Endodermal cell (in vitro differentiated cells): ENCODE measurements at regions not wholly inside any gene's neighbourhood (a gene's known extent, or its start where the extent isn't known, plus 50 kb on each side); places are given as distances from the start of the nearest gene placed in this dataset.

Source experiments
- DNase-seq: peaks from one replicate; pipeline ENCODE4 v3.0.0-alpha.2; 2017
- H3K27ac ChIP-seq: 2 replicates; pipeline ENCODE4 v1.5.1; 2013; ENCODE audit warnings: mild to moderate bottlenecking, low read depth, low read length, moderate library complexity
- H3K27me3 ChIP-seq: 2 replicates; pipeline ENCODE4 v1.6.1; 2013; ENCODE audit warnings: mild to moderate bottlenecking, low read length, moderate library complexity; ENCODE audit not compliant: insufficient read depth, control insufficient read depth, poor library complexity, severe bottlenecking
- H3K36me3 ChIP-seq: 2 replicates; pipeline ENCODE4 v1.7.0; 2013; ENCODE audit warnings: mild to moderate bottlenecking, low read length, moderate library complexity; ENCODE audit not compliant: control insufficient read depth, insufficient read depth
- H3K4me1 ChIP-seq: one replicate; pipeline ENCODE4 v1.7.0; 2013; ENCODE audit warnings: low read length; ENCODE audit not compliant: control insufficient read depth, insufficient read depth
- H3K4me3 ChIP-seq: 2 replicates; pipeline ENCODE4 v1.5.1; 2013; ENCODE audit warnings: mild to moderate bottlenecking, low read length, moderate library complexity
- H3K9ac ChIP-seq: 2 replicates; pipeline ENCODE4 v1.6.1; 2013; ENCODE audit warnings: mild to moderate bottlenecking, low read length, moderate library complexity; ENCODE audit not compliant: poor library complexity, severe bottlenecking; ENCODE audit errors: extremely low read depth
- H3K9me3 ChIP-seq: 2 replicates; pipeline ENCODE4 v1.6.1; 2013; ENCODE audit warnings: mild to moderate bottlenecking, low read length, moderate library complexity; ENCODE audit not compliant: control insufficient read depth
- H3K27ac Mint-ChIP-seq: 2 replicates; pipeline ENCODE4 v1.8.0; 2020; ENCODE audit warnings: mixed read lengths
- H3K27me3 Mint-ChIP-seq: 2 replicates; pipeline ENCODE4 v1.8.0; 2021; ENCODE audit warnings: mild to moderate bottlenecking, mixed read lengths; ENCODE audit not compliant: insufficient read depth
- H3K36me3 Mint-ChIP-seq: 2 replicates; pipeline ENCODE4 v1.8.0; 2020; ENCODE audit warnings: low read depth, mixed read lengths
- H3K4me1 Mint-ChIP-seq: 2 replicates; pipeline ENCODE4 v1.8.0; 2020; ENCODE audit warnings: mixed read lengths
- H3K4me3 Mint-ChIP-seq: 2 replicates; pipeline ENCODE4 v1.8.0; 2020; ENCODE audit warnings: mild to moderate bottlenecking, moderate library complexity, mixed read lengths
- H3K9me3 Mint-ChIP-seq: 2 replicates; pipeline ENCODE4 v1.8.0; 2020; ENCODE audit warnings: mild to moderate bottlenecking, mixed read lengths
- WGBS, 2 experiments: methylation state at CpG; one replicate each; pipeline versions ENCODE4 v1.1.5 to v1.1.7; 2013; ENCODE audit warnings: missing lambda C conversion rate in 2 of 2, mixed read lengths in 1 of 2; ENCODE audit not compliant: insufficient coverage in 1 of 2, insufficient read length in 1 of 2; 5-methylcytosine and 5-hydroxymethylcytosine counted together
- TF ChIP-seq, protein P1 (sequence below): fragments of 200-600 bp; sonication (generic); conservative IDR thresholded peaks from 2 replicates; pipeline ENCODE4 v1.5.0; 2021; ENCODE audit warnings: antibody characterized with exemption, mild to moderate bottlenecking

- peaks cover 84% of the 10 kb centered on the region for H3K27me3 Mint-ChIP-seq
- Histone ChIP-seq H3K27me3 (peaks cover 79% of the 10 kb centered on the region), H3K4me1 (peaks cover 15% of the 10 kb centered on the region), H3K4me3 (no peak overlapping the region), H3K27ac (no peak overlapping the region), H3K9me3 (no peaks in the 10 kb centered on the region), H3K9ac (no peak overlapping the region), H3K36me3 (no peaks in the 10 kb centered on the region)
- peak; percentile 43 for DNase-seq
- TF ChIP-seq, protein P1, sequence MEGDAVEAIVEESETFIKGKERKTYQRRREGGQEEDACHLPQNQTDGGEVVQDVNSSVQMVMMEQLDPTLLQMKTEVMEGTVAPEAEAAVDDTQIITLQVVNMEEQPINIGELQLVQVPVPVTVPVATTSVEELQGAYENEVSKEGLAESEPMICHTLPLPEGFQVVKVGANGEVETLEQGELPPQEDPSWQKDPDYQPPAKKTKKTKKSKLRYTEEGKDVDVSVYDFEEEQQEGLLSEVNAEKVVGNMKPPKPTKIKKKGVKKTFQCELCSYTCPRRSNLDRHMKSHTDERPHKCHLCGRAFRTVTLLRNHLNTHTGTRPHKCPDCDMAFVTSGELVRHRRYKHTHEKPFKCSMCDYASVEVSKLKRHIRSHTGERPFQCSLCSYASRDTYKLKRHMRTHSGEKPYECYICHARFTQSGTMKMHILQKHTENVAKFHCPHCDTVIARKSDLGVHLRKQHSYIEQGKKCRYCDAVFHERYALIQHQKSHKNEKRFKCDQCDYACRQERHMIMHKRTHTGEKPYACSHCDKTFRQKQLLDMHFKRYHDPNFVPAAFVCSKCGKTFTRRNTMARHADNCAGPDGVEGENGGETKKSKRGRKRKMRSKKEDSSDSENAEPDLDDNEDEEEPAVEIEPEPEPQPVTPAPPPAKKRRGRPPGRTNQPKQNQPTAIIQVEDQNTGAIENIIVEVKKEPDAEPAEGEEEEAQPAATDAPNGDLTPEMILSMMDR: no peak
- H3K36me3 Mint-ChIP-seq: no peaks in the 10 kb centered on the region
- H3K4me3 Mint-ChIP-seq: no peak overlapping the region
- no peak overlapping the region for H3K27ac Mint-ChIP-seq
- whole genome bisulfite sequencing, 2 experiments: 92 to 95% methylated on average over 3 to 12 of the region's 12 CpGs
- no peaks in the 10 kb centered on the region for H3K9me3 Mint-ChIP-seq
- peaks cover 41% of the 10 kb centered on the region for H3K4me1 Mint-ChIP-seq
Measured at GRCh38 chr15:70154718-70155347, 57.1 kb upstream of the TLE3 start.

DNA sequence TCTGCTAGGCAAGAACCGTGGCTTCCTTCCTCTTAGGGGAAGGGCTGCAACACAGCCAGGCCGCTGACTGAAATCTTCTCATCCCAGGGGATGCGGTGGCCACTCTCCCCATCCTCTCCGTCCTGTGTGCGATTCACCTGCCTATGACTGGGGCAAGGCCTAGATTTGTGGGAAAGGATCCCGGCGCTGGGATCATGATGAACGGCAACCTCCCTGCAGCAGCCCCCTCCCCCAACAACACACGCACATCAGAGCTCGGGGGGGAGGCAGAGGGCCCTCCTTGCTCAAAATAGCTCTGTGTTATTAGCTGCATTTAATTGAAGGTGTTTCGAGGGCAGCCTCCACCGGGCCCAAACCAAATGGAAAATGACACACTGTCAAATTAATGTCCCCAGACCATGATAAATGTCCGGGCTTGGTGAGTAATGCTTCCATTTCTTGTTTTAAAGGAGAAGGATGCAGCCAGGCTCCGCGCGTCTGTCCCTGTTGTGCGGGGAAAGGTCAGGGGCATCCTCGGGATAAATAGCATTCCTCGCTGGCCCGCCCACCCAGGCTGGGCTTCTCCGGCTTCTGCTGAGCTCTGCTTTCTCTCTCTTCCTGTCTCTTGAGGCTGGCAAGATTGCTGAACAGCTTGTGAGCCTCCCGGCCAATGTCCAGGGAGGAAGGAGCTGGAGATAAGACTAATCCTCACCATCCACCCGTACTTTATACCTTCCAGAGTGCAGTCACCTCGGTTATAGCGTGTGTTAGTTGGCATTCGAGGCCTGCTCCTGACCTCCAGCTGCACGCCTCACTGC, 56.4 kb upstream of the TLE3 start:
- Histone ChIP-seq H3K27me3 (peaks cover 80% of the 10 kb centered on the region), H3K36me3 (no peaks in the 10 kb centered on the region), H3K27ac (no peak overlapping the region), H3K4me3 (no peak overlapping the region), H3K4me1 (peaks cover 15% of the 10 kb centered on the region), H3K9me3 (no peaks in the 10 kb centered on the region), H3K9ac (no peak overlapping the region)
- Mint-ChIP-seq H3K27me3 (peaks cover 84% of the 10 kb centered on the region), H3K4me1 (peaks cover 36% of the 10 kb centered on the region), H3K27ac (no peak overlapping the region), H3K36me3 (no peaks in the 10 kb centered on the region), H3K4me3 (no peak overlapping the region), H3K9me3 (no peaks in the 10 kb centered on the region)
- peak; percentile 75 for DNase-seq
- TF ChIP-seq, protein P1: no peak
- WGBS, 2 experiments: 53 to 71% methylated on average over 14 to 27 of the region's 27 CpGs

GRCh38 chr15:70152070-70152480, 54.4 kb upstream of the TLE3 start:
- no peak overlapping the region for H3K4me3 Mint-ChIP-seq
- H3K36me3 Mint-ChIP-seq: no peaks in the 10 kb centered on the region
- peaks cover 80% of the 10 kb centered on the region for H3K27me3 ChIP-seq
- no peak overlapping the region for H3K9ac ChIP-seq
- 56 to 100% methylated on average over 1 to 3 of the region's 3 CpGs for WGBS, 2 experiments
- H3K27ac Mint-ChIP-seq: no peak overlapping the region
- peak; percentile 60 for DNase-seq
- peaks cover 83% of the 10 kb centered on the region for H3K27me3 Mint-ChIP-seq
- no peaks in the 10 kb centered on the region for H3K9me3 ChIP-seq
- H3K4me3 ChIP-seq: no peak overlapping the region
- H3K4me1 Mint-ChIP-seq: peaks cover 34% of the 10 kb centered on the region
- no peaks in the 10 kb centered on the region for H3K36me3 ChIP-seq
- H3K9me3 Mint-ChIP-seq: no peaks in the 10 kb centered on the region
- TF ChIP-seq, protein P1: peak; percentile 10
- no peak overlapping the region for H3K27ac ChIP-seq
- peaks cover 15% of the 10 kb centered on the region for H3K4me1 ChIP-seq
